ENCODE measurements at regions not wholly inside any gene's neighbourhood (a gene's known extent, or its start where the extent isn't known, plus 50 kb on each side); places are given as distances from the start of the nearest gene placed in this dataset.

- no peak for DNase-seq (ENCODE audit: low spot score)
- ATAC-seq, result no peak
- intact Hi-C loops (cut with DNase I), result no loop called here
Observed at GRCh38 chr13:38582133-38582532, 104.7 kb upstream of the FREM2 start.

- intact Hi-C loops (cut with DNase I), result no loop called here
- ATAC-seq (no peak), DNase-seq (ENCODE audit: low spot score) (no peak)
Observed at GRCh38 chr13:38590230-38590629, 96.6 kb upstream of the FREM2 start.

- ATAC-seq (no peak), DNase-seq (ENCODE audit: low spot score) (no peak)
- intact Hi-C loops (cut with DNase I), result no loop called here
Observed at GRCh38 chr13:38590796-38591507, 95.9 kb upstream of the FREM2 start.

- ATAC-seq (no peak), DNase-seq (ENCODE audit: low spot score) (no peak)
- intact Hi-C loops (cut with DNase I), result no loop called here
Observed at GRCh38 chr13:38602266-38602665, 84.6 kb upstream of the FREM2 start.

- no peak for ATAC-seq
- no peak for DNase-seq (ENCODE audit: low spot score)
- intact Hi-C loops (cut with DNase I), result no loop called here
Observed at GRCh38 chr13:38606699-38607535, 80.0 kb upstream of the FREM2 start.

- DNase-seq (ENCODE audit: low spot score) (no peak), ATAC-seq (no peak)
- intact Hi-C loops (cut with DNase I), result no loop called here
Observed at GRCh38 chr13:38617936-38618335, 68.9 kb upstream of the FREM2 start.

GRCh38 chr13:38618336-38618735 lies 68.5 kb upstream of the FREM2 start:
- intact Hi-C loops (cut with DNase I), result no loop called here
- ATAC-seq (no peak), DNase-seq (ENCODE audit: low spot score) (no peak)

GRCh38 chr13:38618881-38619280 lies 68.0 kb upstream of the FREM2 start:
- intact Hi-C loops (cut with DNase I), result no loop called here
- ATAC-seq (no peak), DNase-seq (ENCODE audit: low spot score) (no peak)

- intact Hi-C loops (cut with DNase I), result no loop called here
- ATAC-seq (no peak), DNase-seq (ENCODE audit: low spot score) (no peak)
Observed at GRCh38 chr13:38620876-38621275, 66.0 kb upstream of the FREM2 start.

GRCh38 chr13:38624822-38625221 lies 62.1 kb upstream of the FREM2 start:
- DNase-seq (ENCODE audit: low spot score) (no peak), ATAC-seq (no peak)
- intact Hi-C loops (cut with DNase I), result no loop called here

- intact Hi-C loops (cut with DNase I), result no loop called here
- DNase-seq (ENCODE audit: low spot score), result no peak
- ATAC-seq, result no peak
Observed at GRCh38 chr13:38628554-38628953, 58.3 kb upstream of the FREM2 start.

- intact Hi-C loops (cut with DNase I), result no loop called here
Observed at GRCh38 chr13:38630780-38631179, 56.1 kb upstream of the FREM2 start.

GRCh38 chr13:38635030-38635429 lies 51.8 kb upstream of the FREM2 start:
- ATAC-seq (no peak), DNase-seq (ENCODE audit: low spot score) (no peak)
- intact Hi-C loops (cut with DNase I), result no loop called here

More at GRCh38 chr13:38630780-38631179, 56.1 kb upstream of the FREM2 start:
- no peak for ATAC-seq
- no peak for DNase-seq (ENCODE audit: low spot score)

- ATAC-seq (no peak), DNase-seq (ENCODE audit: low spot score) (no peak)
- intact Hi-C loops (cut with DNase I), result no loop called here
Observed at GRCh38 chr13:38636073-38636472, 50.8 kb upstream of the FREM2 start.

GRCh38 chr13:38636761-38637160 lies 50.1 kb upstream of the FREM2 start:
- ATAC-seq (no peak), DNase-seq (ENCODE audit: low spot score) (no peak)
- intact Hi-C loops (cut with DNase I), result no loop called here
